K562 (cell line): ENCODE measurements at regions not wholly inside any gene's neighbourhood (a gene's known extent, or its start where the extent isn't known, plus 50 kb on each side); places are given as distances from the start of the nearest gene placed in this dataset.
A peak's percentile ranks its signal among the peaks of the same experiment; 100 is the strongest.

Experiments used
- CXXC5 ChIP-seq: fragments of 250-450 bp; sonication (Bioruptor Pico); IDR thresholded peaks from 2 replicates; pipeline ENCODE4 v1.8.0; 2022; ENCODE audit warnings: inconsistent platforms, mild to moderate bottlenecking, moderate library complexity
- KLF6 ChIP-seq: fragments of 250-450 bp; sonication (Bioruptor Pico); IDR thresholded peaks from 2 replicates; pipeline ENCODE4 v1.4.0; 2020; ENCODE audit warnings: mild to moderate bottlenecking, moderate library complexity, borderline replicate concordance
- MYC ChIP-seq, 2 experiments: fragments of 250-450 bp in 1 of 2; sonication (Bioruptor Pico) in 1 of 2; IDR thresholded peaks; 2 replicates each; pipeline versions ENCODE4 v1.5.1 to v1.6.1; 2012 to 2021; ENCODE audit warnings: low read depth in 2 of 2, borderline replicate concordance in 1 of 2, improper control_type of control experiment in 1 of 2, low read length in 1 of 2, mild to moderate bottlenecking in 1 of 2, moderate library complexity in 1 of 2
- PTRF ChIP-seq: fragments of 450-650 bp; IDR thresholded peaks from 2 replicates; pipeline ENCODE4 v1.6.1; 2016; ENCODE audit warnings: mild to moderate bottlenecking, missing genetic modification characterization, missing compliant biosample characterization
- XRCC3 ChIP-seq: fragments of 450-650 bp; IDR thresholded peaks from 2 replicates; pipeline ENCODE4 v1.6.1; 2017; ENCODE audit warnings: mild to moderate bottlenecking, moderate library complexity
- YBX1 ChIP-seq: fragments of 450-650 bp; IDR thresholded peaks from 2 replicates; pipeline ENCODE4 v1.7.1; 2016; ENCODE audit warnings: mild to moderate bottlenecking
- YY1 ChIP-seq, 3 experiments: IDR thresholded peaks; 2 replicates each; pipeline ENCODE4 v1.6.1; 2011; ENCODE audit warnings: low read length in 2 of 3, mild to moderate bottlenecking in 2 of 3, moderate library complexity in 2 of 3, borderline replicate concordance in 1 of 3, control low read depth in 1 of 3, low read depth in 1 of 3; ENCODE audit not compliant: insufficient read depth in 3 of 3, insufficient replicate concordance in 2 of 3, control insufficient read depth in 1 of 3, insufficient read length in 1 of 3; ENCODE audit errors: extremely low read depth in 1 of 3
- ZNF699 ChIP-seq: fragments of 250-450 bp; sonication (Bioruptor Pico); IDR thresholded peaks from 2 replicates; pipeline ENCODE4 v1.8.0; 2021; ENCODE audit warnings: mild to moderate bottlenecking, moderate library complexity; ENCODE audit not compliant: insufficient replicate concordance
- TF ChIP-seq, protein P1 (sequence below): fragments of 200-600 bp; sonication (generic); IDR thresholded peaks from one replicate; pipeline ENCODE4 v1.6.1; 2012; ENCODE audit warnings: mild to moderate bottlenecking, low read depth, low read length, inconsistent platforms
- TF ChIP-seq, protein P2 (sequence below): fragments of 450-650 bp; IDR thresholded peaks from 2 replicates; pipeline ENCODE4 v1.6.1; 2016; ENCODE audit warnings: low read depth, mild to moderate bottlenecking, moderate library complexity
- TF ChIP-seq, protein P3 (sequence below): fragments of 450-650 bp; formaldehyde crosslinking; IDR thresholded peaks from 2 replicates; pipeline ENCODE4 v1.4.0; 2022; ENCODE audit warnings: mild to moderate bottlenecking, moderate library complexity

DNA sequence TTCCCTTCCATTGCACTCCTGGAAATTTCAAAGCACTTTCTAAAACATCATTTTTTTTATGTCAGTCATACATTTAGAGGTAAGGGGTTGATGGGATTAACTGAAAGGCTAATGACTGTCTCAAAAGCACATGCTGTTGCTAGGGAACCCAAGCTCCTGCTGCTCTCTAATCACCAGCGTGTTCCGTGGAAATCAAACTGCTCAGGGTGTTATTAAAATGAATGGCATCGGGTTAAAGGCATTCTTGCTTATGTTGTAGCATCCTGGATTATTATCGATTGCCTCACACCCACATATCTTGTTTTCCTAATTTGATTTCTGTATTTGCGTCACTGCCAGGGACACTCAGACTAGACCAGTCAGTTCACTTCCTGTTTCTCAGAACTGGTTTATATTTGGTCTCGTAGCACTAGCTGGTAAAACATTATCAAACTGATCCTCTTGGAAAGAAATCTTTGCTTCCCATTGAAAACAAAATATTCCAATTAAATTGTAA lies 216.5 kb upstream of the MKLN1 start (continued):
- TF ChIP-seq, protein P1, sequence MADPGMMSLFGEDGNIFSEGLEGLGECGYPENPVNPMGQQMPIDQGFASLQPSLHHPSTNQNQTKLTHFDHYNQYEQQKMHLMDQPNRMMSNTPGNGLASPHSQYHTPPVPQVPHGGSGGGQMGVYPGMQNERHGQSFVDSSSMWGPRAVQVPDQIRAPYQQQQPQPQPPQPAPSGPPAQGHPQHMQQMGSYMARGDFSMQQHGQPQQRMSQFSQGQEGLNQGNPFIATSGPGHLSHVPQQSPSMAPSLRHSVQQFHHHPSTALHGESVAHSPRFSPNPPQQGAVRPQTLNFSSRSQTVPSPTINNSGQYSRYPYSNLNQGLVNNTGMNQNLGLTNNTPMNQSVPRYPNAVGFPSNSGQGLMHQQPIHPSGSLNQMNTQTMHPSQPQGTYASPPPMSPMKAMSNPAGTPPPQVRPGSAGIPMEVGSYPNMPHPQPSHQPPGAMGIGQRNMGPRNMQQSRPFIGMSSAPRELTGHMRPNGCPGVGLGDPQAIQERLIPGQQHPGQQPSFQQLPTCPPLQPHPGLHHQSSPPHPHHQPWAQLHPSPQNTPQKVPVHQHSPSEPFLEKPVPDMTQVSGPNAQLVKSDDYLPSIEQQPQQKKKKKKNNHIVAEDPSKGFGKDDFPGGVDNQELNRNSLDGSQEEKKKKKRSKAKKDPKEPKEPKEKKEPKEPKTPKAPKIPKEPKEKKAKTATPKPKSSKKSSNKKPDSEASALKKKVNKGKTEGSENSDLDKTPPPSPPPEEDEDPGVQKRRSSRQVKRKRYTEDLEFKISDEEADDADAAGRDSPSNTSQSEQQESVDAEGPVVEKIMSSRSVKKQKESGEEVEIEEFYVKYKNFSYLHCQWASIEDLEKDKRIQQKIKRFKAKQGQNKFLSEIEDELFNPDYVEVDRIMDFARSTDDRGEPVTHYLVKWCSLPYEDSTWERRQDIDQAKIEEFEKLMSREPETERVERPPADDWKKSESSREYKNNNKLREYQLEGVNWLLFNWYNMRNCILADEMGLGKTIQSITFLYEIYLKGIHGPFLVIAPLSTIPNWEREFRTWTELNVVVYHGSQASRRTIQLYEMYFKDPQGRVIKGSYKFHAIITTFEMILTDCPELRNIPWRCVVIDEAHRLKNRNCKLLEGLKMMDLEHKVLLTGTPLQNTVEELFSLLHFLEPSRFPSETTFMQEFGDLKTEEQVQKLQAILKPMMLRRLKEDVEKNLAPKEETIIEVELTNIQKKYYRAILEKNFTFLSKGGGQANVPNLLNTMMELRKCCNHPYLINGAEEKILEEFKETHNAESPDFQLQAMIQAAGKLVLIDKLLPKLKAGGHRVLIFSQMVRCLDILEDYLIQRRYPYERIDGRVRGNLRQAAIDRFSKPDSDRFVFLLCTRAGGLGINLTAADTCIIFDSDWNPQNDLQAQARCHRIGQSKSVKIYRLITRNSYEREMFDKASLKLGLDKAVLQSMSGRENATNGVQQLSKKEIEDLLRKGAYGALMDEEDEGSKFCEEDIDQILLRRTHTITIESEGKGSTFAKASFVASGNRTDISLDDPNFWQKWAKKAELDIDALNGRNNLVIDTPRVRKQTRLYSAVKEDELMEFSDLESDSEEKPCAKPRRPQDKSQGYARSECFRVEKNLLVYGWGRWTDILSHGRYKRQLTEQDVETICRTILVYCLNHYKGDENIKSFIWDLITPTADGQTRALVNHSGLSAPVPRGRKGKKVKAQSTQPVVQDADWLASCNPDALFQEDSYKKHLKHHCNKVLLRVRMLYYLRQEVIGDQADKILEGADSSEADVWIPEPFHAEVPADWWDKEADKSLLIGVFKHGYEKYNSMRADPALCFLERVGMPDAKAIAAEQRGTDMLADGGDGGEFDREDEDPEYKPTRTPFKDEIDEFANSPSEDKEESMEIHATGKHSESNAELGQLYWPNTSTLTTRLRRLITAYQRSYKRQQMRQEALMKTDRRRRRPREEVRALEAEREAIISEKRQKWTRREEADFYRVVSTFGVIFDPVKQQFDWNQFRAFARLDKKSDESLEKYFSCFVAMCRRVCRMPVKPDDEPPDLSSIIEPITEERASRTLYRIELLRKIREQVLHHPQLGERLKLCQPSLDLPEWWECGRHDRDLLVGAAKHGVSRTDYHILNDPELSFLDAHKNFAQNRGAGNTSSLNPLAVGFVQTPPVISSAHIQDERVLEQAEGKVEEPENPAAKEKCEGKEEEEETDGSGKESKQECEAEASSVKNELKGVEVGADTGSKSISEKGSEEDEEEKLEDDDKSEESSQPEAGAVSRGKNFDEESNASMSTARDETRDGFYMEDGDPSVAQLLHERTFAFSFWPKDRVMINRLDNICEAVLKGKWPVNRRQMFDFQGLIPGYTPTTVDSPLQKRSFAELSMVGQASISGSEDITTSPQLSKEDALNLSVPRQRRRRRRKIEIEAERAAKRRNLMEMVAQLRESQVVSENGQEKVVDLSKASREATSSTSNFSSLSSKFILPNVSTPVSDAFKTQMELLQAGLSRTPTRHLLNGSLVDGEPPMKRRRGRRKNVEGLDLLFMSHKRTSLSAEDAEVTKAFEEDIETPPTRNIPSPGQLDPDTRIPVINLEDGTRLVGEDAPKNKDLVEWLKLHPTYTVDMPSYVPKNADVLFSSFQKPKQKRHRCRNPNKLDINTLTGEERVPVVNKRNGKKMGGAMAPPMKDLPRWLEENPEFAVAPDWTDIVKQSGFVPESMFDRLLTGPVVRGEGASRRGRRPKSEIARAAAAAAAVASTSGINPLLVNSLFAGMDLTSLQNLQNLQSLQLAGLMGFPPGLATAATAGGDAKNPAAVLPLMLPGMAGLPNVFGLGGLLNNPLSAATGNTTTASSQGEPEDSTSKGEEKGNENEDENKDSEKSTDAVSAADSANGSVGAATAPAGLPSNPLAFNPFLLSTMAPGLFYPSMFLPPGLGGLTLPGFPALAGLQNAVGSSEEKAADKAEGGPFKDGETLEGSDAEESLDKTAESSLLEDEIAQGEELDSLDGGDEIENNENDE, result no peak
- TF ChIP-seq, protein P2, sequence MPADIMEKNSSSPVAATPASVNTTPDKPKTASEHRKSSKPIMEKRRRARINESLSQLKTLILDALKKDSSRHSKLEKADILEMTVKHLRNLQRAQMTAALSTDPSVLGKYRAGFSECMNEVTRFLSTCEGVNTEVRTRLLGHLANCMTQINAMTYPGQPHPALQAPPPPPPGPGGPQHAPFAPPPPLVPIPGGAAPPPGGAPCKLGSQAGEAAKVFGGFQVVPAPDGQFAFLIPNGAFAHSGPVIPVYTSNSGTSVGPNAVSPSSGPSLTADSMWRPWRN, result no peak
- TF ChIP-seq PTRF (tag), result no peak
- TF ChIP-seq YY1 (IDR thresholded peaks at IDR 0.05; ENCODE audit: borderline replicate concordance in 1 of 3, control insufficient read depth in 1 of 3, extremely low read depth in 1 of 3, insufficient read depth in 3 of 3, insufficient read length in 1 of 3, insufficient replicate concordance in 2 of 3, low read depth in 1 of 3, low read length in 2 of 3), result no peak
- no peak; the same call in 1 of the 2 replicates for TF ChIP-seq MYC (IDR thresholded peaks at IDR 0.05; ENCODE audit: low read depth, low read length)
- TF ChIP-seq MYC (CRISPR knock-in tag; IDR thresholded peaks at IDR 0.05; ENCODE audit: borderline replicate concordance, low read depth), result no peak
- TF ChIP-seq CXXC5 (CRISPR knock-in tag), result peak; percentile 39; the same call in 1 of the 2 replicates
- TF ChIP-seq YBX1, result no peak
- TF ChIP-seq ZNF699 (CRISPR knock-in tag), result no peak
- no peak for TF ChIP-seq XRCC3
- TF ChIP-seq, protein P3, sequence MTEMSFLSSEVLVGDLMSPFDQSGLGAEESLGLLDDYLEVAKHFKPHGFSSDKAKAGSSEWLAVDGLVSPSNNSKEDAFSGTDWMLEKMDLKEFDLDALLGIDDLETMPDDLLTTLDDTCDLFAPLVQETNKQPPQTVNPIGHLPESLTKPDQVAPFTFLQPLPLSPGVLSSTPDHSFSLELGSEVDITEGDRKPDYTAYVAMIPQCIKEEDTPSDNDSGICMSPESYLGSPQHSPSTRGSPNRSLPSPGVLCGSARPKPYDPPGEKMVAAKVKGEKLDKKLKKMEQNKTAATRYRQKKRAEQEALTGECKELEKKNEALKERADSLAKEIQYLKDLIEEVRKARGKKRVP (CRISPR knock-in tag), result peak; percentile 59; the same call in 1 of the 2 replicates
- TF ChIP-seq KLF6 (CRISPR knock-in tag), result 0 out of 2 replicates have a peak, but pooled peaks have one; percentile 25
